ENCODE measurements at regions not wholly inside any gene's neighbourhood (a gene's known extent, or its start where the extent isn't known, plus 50 kb on each side); places are given as distances from the start of the nearest gene placed in this dataset.

DNA sequence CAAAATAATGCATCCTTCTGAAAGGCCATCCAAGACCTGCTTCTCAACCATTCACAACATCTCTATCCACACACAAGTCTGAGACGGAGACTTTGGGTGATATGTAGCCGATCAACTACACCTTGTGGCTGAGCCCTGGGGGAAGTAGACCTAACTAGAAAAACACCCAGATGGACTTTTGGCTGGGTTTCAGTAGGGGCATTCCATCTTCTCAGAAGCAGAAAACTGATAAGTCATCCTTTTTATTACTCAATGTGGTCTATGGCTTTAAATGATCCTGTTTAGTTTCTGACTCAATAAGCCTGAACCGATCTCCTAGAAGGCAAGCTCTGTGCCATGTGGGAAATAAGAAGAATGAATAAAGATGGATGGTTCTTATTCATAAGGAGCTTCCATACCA, 82.5 kb upstream of the AFF2 start:
- TF ChIP-seq CTCF (IDR thresholded peaks at IDR 0.05; ENCODE audit: extremely low read depth in 1 of 2, insufficient read depth in 1 of 2, low read depth in 1 of 2, low read length in 2 of 2) (no peak), POLR2A (IDR thresholded peaks at IDR 0.05; ENCODE audit: low read depth, low read length) (no peak), MYC (IDR thresholded peaks at IDR 0.05; ENCODE audit: low read depth, low read length) (no peak), GATA2 (IDR thresholded peaks at IDR 0.05; ENCODE audit: insufficient read depth, insufficient read length, low read depth, low read length) (no peak), EZH2 (IDR thresholded peaks at IDR 0.05; ENCODE audit: borderline replicate concordance, low read depth, low read length, severe bottlenecking) (no peak)
- TF ChIP-seq, protein P1, sequence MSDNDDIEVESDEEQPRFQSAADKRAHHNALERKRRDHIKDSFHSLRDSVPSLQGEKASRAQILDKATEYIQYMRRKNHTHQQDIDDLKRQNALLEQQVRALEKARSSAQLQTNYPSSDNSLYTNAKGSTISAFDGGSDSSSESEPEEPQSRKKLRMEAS (IDR thresholded peaks at IDR 0.05; ENCODE audit: insufficient read depth, insufficient read length) = no peak

Data from endothelial cell of umbilical vein (primary cell).